ENCODE measurements at regions not wholly inside any gene's neighbourhood (a gene's known extent, or its start where the extent isn't known, plus 50 kb on each side); places are given as distances from the start of the nearest gene placed in this dataset.
"Not testable (repeated sequence)": the region's sequence is repeated elsewhere in the genome, so short reads cannot be mapped to it uniquely, and the experiment has no call there.

DNA sequence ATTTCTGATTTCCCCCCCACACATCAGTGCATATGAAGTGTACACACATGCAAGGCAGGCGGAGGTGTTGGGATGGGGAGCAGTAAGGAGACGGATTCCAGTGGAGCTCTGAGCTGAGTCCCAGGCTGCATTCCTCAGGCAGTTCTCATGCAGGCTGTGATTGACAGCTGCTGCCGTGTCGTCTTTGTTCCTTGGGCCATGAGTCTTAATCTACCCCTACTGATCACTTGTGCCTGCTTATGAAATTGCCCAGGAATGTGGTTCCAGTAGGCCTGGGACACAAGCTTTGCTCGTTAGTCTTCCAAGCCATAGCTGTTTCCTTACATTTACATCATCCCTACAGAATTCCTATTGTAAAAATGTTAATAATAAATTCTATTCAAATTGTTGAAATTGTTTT is 1241.9 kb downstream of the UQCRFS1 start:
- TF ChIP-seq, protein P1, sequence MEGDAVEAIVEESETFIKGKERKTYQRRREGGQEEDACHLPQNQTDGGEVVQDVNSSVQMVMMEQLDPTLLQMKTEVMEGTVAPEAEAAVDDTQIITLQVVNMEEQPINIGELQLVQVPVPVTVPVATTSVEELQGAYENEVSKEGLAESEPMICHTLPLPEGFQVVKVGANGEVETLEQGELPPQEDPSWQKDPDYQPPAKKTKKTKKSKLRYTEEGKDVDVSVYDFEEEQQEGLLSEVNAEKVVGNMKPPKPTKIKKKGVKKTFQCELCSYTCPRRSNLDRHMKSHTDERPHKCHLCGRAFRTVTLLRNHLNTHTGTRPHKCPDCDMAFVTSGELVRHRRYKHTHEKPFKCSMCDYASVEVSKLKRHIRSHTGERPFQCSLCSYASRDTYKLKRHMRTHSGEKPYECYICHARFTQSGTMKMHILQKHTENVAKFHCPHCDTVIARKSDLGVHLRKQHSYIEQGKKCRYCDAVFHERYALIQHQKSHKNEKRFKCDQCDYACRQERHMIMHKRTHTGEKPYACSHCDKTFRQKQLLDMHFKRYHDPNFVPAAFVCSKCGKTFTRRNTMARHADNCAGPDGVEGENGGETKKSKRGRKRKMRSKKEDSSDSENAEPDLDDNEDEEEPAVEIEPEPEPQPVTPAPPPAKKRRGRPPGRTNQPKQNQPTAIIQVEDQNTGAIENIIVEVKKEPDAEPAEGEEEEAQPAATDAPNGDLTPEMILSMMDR (IDR thresholded peaks at IDR 0.05; ENCODE audit: low read depth, low read length, missing control alignments), result no peak
- DNase-seq (ENCODE audit: extremely low read depth, low read depth), result no peak
- no peak overlapping the region for H3K4me3 ChIP-seq (replicated peaks; ENCODE audit: low read depth, low read length)

DNA sequence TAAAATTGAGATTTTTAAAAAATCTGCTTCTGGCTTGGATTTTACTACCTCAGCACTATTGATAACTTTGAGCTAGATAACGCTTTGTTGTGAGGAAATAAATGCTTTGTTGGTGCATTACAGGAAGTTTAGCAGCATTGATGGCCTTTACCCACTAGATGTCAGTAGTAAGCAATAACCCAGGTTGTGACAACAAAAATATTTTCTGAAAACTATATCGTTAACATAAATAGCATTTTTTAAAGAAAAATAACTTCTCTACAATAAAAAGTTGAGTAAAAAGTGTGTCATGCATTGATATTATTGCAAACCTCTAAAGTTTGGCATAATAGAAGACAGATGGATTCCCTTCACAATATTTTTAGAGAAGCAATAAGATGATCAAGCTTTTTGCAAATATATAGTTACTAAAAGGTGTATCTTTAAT is 1246.5 kb downstream of the UQCRFS1 start:
- DNase-seq (ENCODE audit: extremely low read depth, low read depth), result no peak
- TF ChIP-seq, protein P1 (IDR thresholded peaks at IDR 0.05; ENCODE audit: low read depth, low read length, missing control alignments), result peak; percentile 52
- no peak overlapping the region for H3K4me3 ChIP-seq (replicated peaks; ENCODE audit: low read depth, low read length)

DNA sequence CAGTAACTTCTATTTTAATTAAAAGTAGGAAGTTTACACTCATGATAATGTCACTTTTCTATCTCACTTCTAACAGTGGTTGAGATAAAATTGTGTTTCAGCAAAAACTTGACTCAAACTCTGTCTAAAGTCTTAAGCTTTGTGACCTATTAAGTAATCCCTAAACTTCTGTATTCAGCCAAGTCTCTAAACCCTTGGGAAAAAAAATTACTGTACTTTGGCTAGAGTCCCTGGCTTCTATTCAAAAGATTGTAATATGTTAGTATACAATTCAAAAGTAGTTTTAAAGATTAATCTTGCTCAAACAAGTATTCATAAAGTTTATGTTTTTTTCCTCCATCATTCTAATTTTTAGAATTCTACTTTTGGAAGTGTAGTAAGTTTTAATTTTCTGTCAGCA is 1248.8 kb downstream of the UQCRFS1 start:
- H3K4me3 ChIP-seq (replicated peaks; ENCODE audit: low read depth, low read length), result no peak overlapping the region
- TF ChIP-seq, protein P1 (IDR thresholded peaks at IDR 0.05; ENCODE audit: low read depth, low read length, missing control alignments), result no peak
- DNase-seq (ENCODE audit: extremely low read depth, low read depth), result no peak

DNA sequence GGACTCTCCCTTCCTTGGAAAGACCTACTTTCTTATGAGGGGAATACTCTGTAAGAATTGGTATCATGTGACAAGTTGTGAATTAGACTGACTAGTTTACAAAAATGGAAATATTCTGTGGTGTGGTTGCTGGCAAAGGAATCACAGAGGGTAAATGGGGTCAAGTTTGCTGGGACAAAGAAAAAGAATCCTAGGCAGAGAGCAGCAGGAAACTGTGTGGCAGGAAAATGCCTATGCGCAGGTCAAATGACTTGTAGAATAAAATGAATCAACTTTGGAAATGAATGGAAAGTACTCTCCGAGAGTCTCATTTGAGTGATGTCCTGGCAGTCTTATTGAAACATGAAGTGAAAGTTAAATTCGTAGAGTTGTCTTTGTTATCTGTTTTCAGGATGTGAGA is 1250.7 kb downstream of the UQCRFS1 start:
- DNase-seq (ENCODE audit: extremely low read depth, low read depth), result no peak
- TF ChIP-seq, protein P1 (IDR thresholded peaks at IDR 0.05; ENCODE audit: low read depth, low read length, missing control alignments), result no peak
- H3K4me3 ChIP-seq (replicated peaks; ENCODE audit: low read depth, low read length), result no peak overlapping the region

DNA sequence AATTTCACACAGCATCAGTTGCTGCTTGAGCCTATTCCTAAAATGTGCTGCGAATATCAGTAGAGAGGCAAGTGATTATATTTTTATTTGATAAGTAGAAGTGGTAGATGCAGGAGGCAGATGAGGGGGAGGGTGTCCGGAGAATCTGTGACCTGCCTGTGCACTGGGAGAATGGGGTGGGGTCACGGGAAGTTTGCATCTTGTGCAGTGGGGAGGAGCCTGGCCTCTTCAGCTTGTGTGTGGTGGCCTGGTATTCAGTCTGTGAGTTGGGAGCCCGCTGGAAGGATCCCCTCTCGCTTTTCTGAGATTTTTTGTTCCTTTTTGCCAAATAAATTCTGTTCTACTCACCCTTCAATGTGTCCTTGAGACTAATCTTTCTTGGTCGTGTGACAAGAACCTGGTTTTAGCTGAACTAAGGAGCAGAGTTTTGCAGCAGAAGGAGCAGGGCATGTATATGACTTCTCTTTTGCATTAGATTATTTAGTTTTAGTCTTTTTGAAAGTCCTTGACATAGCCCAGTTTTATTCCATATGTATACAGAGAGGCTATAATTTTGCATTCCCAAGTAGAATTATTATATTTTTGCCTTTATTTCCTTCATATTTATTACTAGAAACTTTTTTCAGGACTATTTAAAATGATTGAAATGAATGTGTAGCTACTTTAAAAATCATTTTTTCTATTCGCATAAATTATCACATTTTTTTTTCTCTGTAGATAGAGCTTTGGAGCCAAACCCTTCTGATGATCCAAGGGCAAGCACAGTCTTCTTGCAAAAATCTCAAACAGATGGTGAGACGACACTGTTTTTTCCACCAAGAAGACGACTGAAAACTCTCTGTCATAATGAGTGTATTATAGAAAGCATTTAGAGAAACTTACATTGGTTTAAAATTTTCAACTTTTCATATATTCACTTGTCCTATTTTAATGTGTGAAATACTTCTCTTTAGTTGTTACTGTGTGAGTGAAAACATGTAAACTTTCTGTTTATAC is 1257.2 kb downstream of the UQCRFS1 start:
- DNase-seq (ENCODE audit: extremely low read depth, low read depth), result no peak
- TF ChIP-seq, protein P1 (IDR thresholded peaks at IDR 0.05; ENCODE audit: low read depth, low read length, missing control alignments), result no peak
- no peak overlapping the region for H3K4me3 ChIP-seq (replicated peaks; ENCODE audit: low read depth, low read length)

DNA sequence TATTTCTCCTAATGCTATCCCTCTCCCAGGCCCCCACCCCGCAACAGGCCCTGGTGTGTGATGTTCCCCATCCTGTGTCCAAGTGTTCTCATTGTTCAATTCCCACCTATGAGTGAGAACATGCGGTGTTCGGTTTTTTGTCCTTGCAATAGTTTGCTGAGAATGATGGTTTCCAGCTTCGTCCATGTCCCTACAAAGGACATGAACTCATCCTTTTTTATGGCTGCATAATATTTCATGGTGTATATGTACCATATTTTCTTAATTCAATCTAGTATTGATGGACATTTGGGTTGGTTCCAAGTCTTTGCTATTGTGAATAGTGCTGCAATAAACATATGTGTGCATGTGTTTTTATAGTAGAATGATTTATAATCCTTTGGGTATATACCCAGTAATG is 1270.3 kb downstream of the UQCRFS1 start:
- H3K4me3 ChIP-seq (replicated peaks; ENCODE audit: low read depth, low read length); DNase-seq (ENCODE audit: extremely low read depth, low read depth): not testable (repeated sequence)

DNA sequence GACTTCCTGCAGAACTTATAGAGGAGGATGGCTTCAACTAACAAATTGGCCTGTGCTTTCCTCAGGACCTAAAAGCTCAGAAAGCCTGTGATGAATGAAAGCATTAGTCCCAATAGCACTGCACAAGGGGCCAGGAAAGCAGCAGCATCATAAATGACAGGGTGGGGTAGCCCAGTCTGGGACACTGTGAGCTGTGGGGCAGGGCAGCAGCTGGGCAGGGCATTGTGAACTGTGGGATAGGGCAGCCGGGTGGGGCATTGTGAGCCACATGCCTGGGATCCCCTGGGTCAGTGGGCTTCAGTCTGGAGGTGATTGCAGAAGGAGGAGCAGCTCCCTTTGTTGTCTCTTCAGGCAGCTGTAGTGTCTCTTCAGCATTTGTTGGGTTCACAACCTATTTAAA is 1276.8 kb downstream of the UQCRFS1 start:
- DNase-seq (ENCODE audit: extremely low read depth, low read depth), result no peak
- TF ChIP-seq, protein P1 (IDR thresholded peaks at IDR 0.05; ENCODE audit: low read depth, low read length, missing control alignments), result no peak

More for the DNA sequence above, 1276.8 kb downstream of the UQCRFS1 start:
- H3K4me3 ChIP-seq (replicated peaks; ENCODE audit: low read depth, low read length), result no peak overlapping the region
